BE2C (cell line): ENCODE measurements at regions not wholly inside any gene's neighbourhood (a gene's known extent, or its start where the extent isn't known, plus 50 kb on each side); places are given as distances from the start of the nearest gene placed in this dataset.

ENCODE experiments used
- DNase-seq: peaks from one replicate; pipeline ENCODE4 v3.0.0-alpha.2; 2020
- H3K27me3 ChIP-seq: fragments of 250-450 bp; sonication (Bioruptor Pico); 2 replicates; pipeline ENCODE4 v1.5.1; 2020; ENCODE audit warnings: mild to moderate bottlenecking
- H3K36me3 ChIP-seq: fragments of 250-450 bp; sonication (Bioruptor Pico); 2 replicates; pipeline ENCODE4 v1.5.1; 2020; ENCODE audit warnings: mild to moderate bottlenecking
- H3K4me1 ChIP-seq: fragments of 250-450 bp; sonication (Bioruptor Pico); 2 replicates; pipeline ENCODE4 v1.5.1; 2020
- H3K4me3 ChIP-seq: 2 replicates; pipeline ENCODE4 v1.5.1; 2011; ENCODE audit warnings: low read depth, low read length
- H3K9me3 ChIP-seq: fragments of 250-450 bp; sonication (Bioruptor Pico); 2 replicates; pipeline ENCODE4 v1.5.1; 2020
- TF ChIP-seq, protein P1 (sequence below): IDR thresholded peaks from 2 replicates; pipeline ENCODE4 v1.5.1; 2012; ENCODE audit warnings: mild to moderate bottlenecking, low read depth, low read length

DNA sequence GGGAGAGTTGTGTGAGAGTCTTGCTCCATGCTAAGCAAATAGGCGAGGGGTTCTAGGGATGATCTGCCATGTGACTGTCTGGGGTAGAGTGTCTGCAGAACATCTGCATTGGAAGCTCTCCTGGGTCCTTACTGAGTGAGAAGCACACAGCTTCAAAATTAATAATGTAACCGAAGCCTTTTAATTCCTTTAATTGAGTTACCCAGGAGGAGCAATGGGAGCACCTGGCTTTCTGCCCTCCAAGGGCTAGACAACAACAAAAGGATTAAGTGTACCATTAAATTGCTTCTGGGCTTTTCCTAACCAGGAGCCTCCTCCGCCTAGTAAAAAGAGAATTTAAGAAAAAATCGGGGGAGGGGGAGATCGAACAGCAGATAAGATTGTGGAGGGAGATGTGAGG lies 102.0 kb upstream of the TBX20 start:
- H3K27me3 ChIP-seq = no peaks in the 10 kb centered on the region
- peaks cover 35% of the 10 kb centered on the region for H3K4me1 ChIP-seq
- no peak for DNase-seq
- no peaks in the 10 kb centered on the region for H3K36me3 ChIP-seq
- H3K4me3 ChIP-seq = no peak overlapping the region
- no peaks in the 10 kb centered on the region for H3K9me3 ChIP-seq
- TF ChIP-seq, protein P1, sequence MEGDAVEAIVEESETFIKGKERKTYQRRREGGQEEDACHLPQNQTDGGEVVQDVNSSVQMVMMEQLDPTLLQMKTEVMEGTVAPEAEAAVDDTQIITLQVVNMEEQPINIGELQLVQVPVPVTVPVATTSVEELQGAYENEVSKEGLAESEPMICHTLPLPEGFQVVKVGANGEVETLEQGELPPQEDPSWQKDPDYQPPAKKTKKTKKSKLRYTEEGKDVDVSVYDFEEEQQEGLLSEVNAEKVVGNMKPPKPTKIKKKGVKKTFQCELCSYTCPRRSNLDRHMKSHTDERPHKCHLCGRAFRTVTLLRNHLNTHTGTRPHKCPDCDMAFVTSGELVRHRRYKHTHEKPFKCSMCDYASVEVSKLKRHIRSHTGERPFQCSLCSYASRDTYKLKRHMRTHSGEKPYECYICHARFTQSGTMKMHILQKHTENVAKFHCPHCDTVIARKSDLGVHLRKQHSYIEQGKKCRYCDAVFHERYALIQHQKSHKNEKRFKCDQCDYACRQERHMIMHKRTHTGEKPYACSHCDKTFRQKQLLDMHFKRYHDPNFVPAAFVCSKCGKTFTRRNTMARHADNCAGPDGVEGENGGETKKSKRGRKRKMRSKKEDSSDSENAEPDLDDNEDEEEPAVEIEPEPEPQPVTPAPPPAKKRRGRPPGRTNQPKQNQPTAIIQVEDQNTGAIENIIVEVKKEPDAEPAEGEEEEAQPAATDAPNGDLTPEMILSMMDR = no peak

- TF ChIP-seq, protein P1 = no peak
- no peaks in the 10 kb centered on the region for H3K9me3 ChIP-seq
- DNase-seq = peak; percentile 37
- H3K4me1 ChIP-seq = peaks cover 31% of the 10 kb centered on the region
- H3K4me3 ChIP-seq = no peak overlapping the region
- H3K36me3 ChIP-seq = no peaks in the 10 kb centered on the region
- H3K27me3 ChIP-seq = no peaks in the 10 kb centered on the region
Measured at GRCh38 chr7:35355199-35355598, 101.3 kb upstream of the TBX20 start.

DNA sequence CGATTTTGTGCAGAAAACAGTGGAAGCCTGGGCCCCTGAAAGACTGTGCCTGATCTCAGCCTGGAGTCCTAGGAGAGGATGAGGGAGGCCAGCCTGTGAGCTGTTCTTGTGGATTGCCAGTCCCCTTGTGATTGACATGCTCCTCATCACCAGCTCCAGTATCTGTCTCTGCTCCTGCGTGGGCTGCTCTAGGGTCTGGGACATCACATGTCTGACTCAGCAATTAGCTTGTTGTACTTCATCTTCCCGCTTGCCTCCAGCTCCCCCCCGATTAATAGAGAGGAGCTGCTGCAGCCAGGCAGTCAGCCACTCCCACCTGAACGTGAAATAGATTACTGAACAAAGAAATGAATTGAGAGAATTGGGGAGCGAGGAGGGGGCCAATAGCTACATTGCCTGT lies 99.6 kb upstream of the TBX20 start:
- H3K4me1 ChIP-seq = peaks cover 34% of the 10 kb centered on the region
- peak; percentile 81 for DNase-seq
- no peaks in the 10 kb centered on the region for H3K9me3 ChIP-seq
- no peaks in the 10 kb centered on the region for H3K36me3 ChIP-seq
- no peaks in the 10 kb centered on the region for H3K27me3 ChIP-seq
- TF ChIP-seq, protein P1 = no peak
- H3K4me3 ChIP-seq = peak overlapping the region; percentile 21; the same call in 1 of the 2 replicates

DNA sequence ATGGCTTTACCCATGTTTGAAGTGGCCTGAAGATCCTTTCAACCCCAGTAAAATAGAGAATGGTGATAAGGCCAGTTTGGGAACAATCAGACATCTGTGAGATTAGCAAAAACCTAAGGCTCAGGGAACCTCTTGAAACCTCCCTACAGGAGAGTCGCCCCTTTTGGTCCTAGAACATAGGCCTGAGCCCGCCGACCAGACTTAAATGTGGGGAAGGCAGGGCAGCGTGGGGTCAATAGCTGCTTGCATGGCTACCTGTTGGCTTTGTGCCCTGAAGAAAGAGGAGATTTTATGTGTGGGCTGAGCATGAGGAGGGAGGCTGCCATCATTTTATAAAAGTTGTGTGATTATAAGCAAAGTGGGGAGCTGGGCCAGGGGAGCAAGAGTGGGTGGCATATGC lies 97.6 kb upstream of the TBX20 start:
- no peaks in the 10 kb centered on the region for H3K36me3 ChIP-seq
- H3K27me3 ChIP-seq = no peaks in the 10 kb centered on the region
- no peak for DNase-seq
- H3K4me3 ChIP-seq = no peak overlapping the region
- TF ChIP-seq, protein P1 = no peak
- peaks cover 33% of the 10 kb centered on the region for H3K4me1 ChIP-seq
- no peaks in the 10 kb centered on the region for H3K9me3 ChIP-seq

DNA sequence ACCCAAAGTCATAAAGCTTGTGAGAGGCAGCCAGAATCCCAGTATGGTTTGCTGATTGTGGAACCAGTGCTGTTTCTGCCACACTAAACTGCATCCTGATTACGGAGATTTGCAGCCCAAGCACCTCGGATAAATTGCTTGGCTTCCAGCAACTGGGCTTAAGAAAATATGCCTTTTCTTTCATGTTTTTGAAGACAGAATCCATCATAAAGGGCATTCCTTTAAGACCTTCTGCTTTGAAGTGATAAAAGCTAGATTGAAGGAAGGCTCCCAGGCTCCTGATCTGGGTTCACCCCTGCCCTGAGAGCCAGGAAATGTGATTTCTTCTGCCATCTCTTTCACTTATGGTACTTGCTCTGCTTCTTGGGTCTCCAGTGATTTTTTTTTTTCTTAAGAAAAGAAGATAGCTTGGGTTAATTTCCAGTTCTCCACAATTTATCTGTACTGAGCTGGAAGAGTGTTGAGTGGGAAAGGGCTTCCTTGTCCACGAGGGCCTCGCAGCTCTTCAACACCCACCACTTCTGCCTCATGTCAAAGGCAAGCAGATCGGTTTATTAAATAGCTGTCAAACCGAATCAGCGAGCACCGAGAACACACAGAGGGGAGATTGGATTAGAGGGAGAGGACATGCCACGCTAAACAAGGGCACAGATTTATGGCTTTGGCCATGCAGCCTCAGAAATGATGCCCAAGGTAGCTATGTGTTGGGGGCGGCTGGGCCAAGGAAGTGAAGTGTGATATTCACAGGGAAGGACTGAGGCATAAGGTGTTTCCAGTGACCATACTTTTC lies 94.9 kb upstream of the TBX20 start:
- Histone ChIP-seq H3K36me3 (no peaks in the 10 kb centered on the region), H3K9me3 (no peaks in the 10 kb centered on the region), H3K4me3 (no peak overlapping the region), H3K27me3 (no peaks in the 10 kb centered on the region), H3K4me1 (peaks cover 10% of the 10 kb centered on the region)
- no peak for DNase-seq
- TF ChIP-seq, protein P1 = no peak

DNA sequence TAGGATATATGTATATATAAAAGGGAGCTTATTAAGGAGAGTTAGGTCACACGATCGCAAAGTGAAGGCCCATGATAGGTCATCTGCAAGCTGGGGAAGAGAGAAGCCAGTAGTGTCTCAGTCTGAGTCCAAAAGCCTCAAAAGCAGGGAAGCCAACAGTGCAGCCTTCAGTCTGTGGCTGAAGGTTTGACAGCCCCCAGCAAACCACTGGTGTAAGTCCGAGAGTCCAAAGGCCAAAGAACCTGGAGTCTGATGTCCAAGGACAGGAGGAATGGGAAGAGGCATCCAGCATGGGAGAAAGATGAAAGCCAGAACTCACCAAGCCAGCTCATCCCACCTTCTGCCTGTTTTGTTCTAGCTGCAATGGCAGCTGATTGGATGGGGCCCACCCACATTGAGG lies 88.9 kb upstream of the TBX20 start:
- Histone ChIP-seq H3K4me3 (no peak overlapping the region), H3K4me1 (peaks cover 2% of the 10 kb centered on the region; the same call in 1 of the 2 replicates), H3K9me3 (no peaks in the 10 kb centered on the region), H3K27me3 (no peaks in the 10 kb centered on the region), H3K36me3 (no peaks in the 10 kb centered on the region)
- DNase-seq = no peak
- TF ChIP-seq, protein P1 = no peak
